ENCODE measurements at regions not wholly inside any gene's neighbourhood (a gene's known extent, or its start where the extent isn't known, plus 50 kb on each side); places are given as distances from the start of the nearest gene placed in this dataset.

DNA sequence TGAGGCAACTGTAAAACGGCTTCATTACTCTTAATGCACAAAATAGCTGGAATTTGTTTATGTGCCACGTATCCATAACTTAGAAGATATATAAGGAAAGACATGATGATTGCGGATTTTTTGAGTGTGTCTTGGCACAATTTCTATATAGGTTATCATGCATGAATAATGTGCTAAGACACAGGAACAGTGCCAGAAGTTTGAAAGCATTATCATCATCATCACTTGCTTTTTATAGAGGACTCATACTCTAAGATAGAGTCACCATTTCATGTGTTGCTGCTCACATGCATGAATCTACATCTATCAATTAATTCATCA is 113.4 kb downstream of the ELOVL4 start:
- TF ChIP-seq, protein P1, sequence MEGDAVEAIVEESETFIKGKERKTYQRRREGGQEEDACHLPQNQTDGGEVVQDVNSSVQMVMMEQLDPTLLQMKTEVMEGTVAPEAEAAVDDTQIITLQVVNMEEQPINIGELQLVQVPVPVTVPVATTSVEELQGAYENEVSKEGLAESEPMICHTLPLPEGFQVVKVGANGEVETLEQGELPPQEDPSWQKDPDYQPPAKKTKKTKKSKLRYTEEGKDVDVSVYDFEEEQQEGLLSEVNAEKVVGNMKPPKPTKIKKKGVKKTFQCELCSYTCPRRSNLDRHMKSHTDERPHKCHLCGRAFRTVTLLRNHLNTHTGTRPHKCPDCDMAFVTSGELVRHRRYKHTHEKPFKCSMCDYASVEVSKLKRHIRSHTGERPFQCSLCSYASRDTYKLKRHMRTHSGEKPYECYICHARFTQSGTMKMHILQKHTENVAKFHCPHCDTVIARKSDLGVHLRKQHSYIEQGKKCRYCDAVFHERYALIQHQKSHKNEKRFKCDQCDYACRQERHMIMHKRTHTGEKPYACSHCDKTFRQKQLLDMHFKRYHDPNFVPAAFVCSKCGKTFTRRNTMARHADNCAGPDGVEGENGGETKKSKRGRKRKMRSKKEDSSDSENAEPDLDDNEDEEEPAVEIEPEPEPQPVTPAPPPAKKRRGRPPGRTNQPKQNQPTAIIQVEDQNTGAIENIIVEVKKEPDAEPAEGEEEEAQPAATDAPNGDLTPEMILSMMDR (IDR thresholded peaks at IDR 0.05) = no peak
- TF ChIP-seq POLR2A (IDR thresholded peaks at IDR 0.05) (no peak), EP300 (IDR thresholded peaks at IDR 0.05) (no peak), POLR2AphosphoS5 (IDR thresholded peaks at IDR 0.05) (no peak)

Measured in stomach (tissue), 4 donors.